ENCODE measurements at regions not wholly inside any gene's neighbourhood (a gene's known extent, or its start where the extent isn't known, plus 50 kb on each side); places are given as distances from the start of the nearest gene placed in this dataset.

- TF ChIP-seq CTCF (IDR thresholded peaks at IDR 0.05; ENCODE audit: low read length) (no peak), EZH2 (IDR thresholded peaks at IDR 0.05; ENCODE audit: borderline replicate concordance, low read length) (no peak)
Measured at GRCh38 chr11:82560836-82561235, 172.8 kb downstream of the FAM181B start.

Data from OCI-LY1 (cell line).